ENCODE measurements at regions not wholly inside any gene's neighbourhood (a gene's known extent, or its start where the extent isn't known, plus 50 kb on each side); places are given as distances from the start of the nearest gene placed in this dataset.

DNA sequence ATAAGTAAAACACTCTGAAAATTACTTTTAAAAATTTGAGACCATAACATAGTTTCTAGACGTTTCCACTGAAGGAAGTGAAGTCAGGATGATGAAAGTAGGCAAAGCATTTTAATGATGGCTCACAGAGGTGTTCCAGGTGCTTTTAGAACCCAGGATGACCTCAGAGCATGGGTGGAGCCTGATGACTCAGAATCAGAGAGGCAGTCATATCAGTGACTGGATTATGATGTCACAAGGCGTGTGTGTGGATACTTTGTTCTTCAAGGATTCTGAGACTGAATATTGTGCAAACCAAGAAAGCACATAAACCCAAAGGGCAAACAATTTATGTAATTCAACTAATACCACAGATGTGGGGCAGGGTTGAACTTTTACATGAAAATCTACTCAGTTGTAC is 200.2 kb upstream of the FOXN2 start:
- no peak overlapping the region for H3K9ac ChIP-seq (ENCODE audit: insufficient read length)

GRCh38 chr2:48116497-48116896 is 198.0 kb upstream of the FOXN2 start:
- H3K36me3 ChIP-seq (ENCODE audit: insufficient read depth, low read length), result no peaks in the 10 kb centered on the region
- no peak for DNase-seq (ENCODE audit: low read depth, low spot score)
- H3K27ac ChIP-seq, result no peak overlapping the region
- no peak overlapping the region for H3K4me3 ChIP-seq
- no peak overlapping the region for H3K9ac ChIP-seq (ENCODE audit: insufficient read length)
- H3K9me3 ChIP-seq (ENCODE audit: low read depth, low read length), result no peaks in the 10 kb centered on the region
- TF ChIP-seq EZH2 (IDR thresholded peaks at IDR 0.05) (no peak), POLR2AphosphoS5 (IDR thresholded peaks at IDR 0.05; ENCODE audit: borderline replicate concordance, low read depth, low read length) (no peak), FOXP2 (optimal IDR thresholded peaks at IDR 0.05; ENCODE audit: control extremely low read depth, extremely low read length, insufficient read depth) (no peak)

More for the DNA sequence above, 200.2 kb upstream of the FOXN2 start:
- Histone ChIP-seq H3K27ac (no peak overlapping the region), H3K9me3 (ENCODE audit: low read depth, low read length) (no peaks in the 10 kb centered on the region), H3K36me3 (ENCODE audit: insufficient read depth, low read length) (no peaks in the 10 kb centered on the region), H3K4me3 (no peak overlapping the region)
- TF ChIP-seq FOXP2 (optimal IDR thresholded peaks at IDR 0.05; ENCODE audit: control extremely low read depth, extremely low read length, insufficient read depth) (no peak), EZH2 (IDR thresholded peaks at IDR 0.05) (no peak), POLR2AphosphoS5 (IDR thresholded peaks at IDR 0.05; ENCODE audit: borderline replicate concordance, low read depth, low read length) (no peak)
- DNase-seq (ENCODE audit: low read depth, low spot score), result no peak

DNA sequence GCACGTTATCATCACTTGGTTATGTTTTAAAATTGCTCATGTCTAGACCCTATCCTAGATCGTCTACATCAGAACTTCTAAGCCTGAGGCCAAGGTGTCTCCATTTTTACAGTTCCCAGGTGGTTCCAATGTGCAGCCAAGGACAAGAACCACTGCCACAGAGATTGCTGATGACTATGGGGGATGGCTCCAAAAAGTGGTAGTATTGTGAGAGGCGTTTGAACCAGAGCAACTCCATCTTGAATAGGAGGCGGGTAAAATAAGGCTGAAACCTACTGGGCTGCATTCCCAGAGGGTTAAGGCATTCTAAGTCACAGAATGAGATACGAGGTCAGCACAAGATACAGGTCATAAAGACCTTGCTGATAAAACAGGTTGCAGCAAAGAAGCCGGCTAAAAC is 195.6 kb upstream of the FOXN2 start:
- no peak for DNase-seq (ENCODE audit: low read depth, low spot score)
- Histone ChIP-seq H3K9ac (ENCODE audit: insufficient read length) (no peak overlapping the region), H3K36me3 (ENCODE audit: insufficient read depth, low read length) (no peaks in the 10 kb centered on the region), H3K4me3 (no peak overlapping the region), H3K27ac (no peak overlapping the region), H3K9me3 (ENCODE audit: low read depth, low read length) (no peaks in the 10 kb centered on the region)
- TF ChIP-seq POLR2AphosphoS5 (IDR thresholded peaks at IDR 0.05; ENCODE audit: borderline replicate concordance, low read depth, low read length) (no peak), EZH2 (IDR thresholded peaks at IDR 0.05) (no peak), FOXP2 (optimal IDR thresholded peaks at IDR 0.05; ENCODE audit: control extremely low read depth, extremely low read length, insufficient read depth) (no peak)

GRCh38 chr2:48120112-48120511 is 194.4 kb upstream of the FOXN2 start:
- H3K27ac ChIP-seq, result no peak overlapping the region
- H3K9me3 ChIP-seq (ENCODE audit: low read depth, low read length), result no peaks in the 10 kb centered on the region
- H3K9ac ChIP-seq (ENCODE audit: insufficient read length), result no peak overlapping the region
- no peak overlapping the region for H3K4me3 ChIP-seq
- H3K36me3 ChIP-seq (ENCODE audit: insufficient read depth, low read length), result no peaks in the 10 kb centered on the region
- no peak for DNase-seq (ENCODE audit: low read depth, low spot score)
- TF ChIP-seq EZH2 (IDR thresholded peaks at IDR 0.05) (no peak), POLR2AphosphoS5 (IDR thresholded peaks at IDR 0.05; ENCODE audit: borderline replicate concordance, low read depth, low read length) (no peak), FOXP2 (optimal IDR thresholded peaks at IDR 0.05; ENCODE audit: control extremely low read depth, extremely low read length, insufficient read depth) (no peak)

DNA sequence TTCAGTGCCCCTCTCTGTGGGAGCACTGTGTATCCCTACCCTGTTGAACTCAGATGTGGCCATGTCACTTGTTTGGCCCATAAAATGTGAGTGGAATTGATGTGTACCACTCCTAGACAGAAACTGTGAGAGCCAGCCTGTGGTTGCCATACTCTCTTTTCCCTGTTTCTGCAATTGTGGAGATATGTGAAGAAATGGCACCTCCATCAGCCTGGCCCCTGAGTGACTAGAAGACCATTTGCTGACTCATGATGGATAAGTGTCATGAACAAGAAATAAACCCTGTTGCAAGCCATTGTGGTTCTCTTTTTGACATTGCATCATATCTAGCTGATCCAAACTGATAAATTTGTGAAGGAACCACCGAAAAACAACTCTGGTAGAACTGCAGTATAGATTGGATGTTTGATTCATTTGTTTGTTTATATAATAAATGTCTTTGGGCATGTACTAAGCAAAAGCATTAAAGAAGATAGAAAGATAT is 193.7 kb upstream of the FOXN2 start:
- Histone ChIP-seq H3K9me3 (ENCODE audit: low read depth, low read length) (no peaks in the 10 kb centered on the region), H3K36me3 (ENCODE audit: insufficient read depth, low read length) (no peaks in the 10 kb centered on the region), H3K27ac (no peak overlapping the region), H3K9ac (ENCODE audit: insufficient read length) (no peak overlapping the region), H3K4me3 (no peak overlapping the region)
- TF ChIP-seq EZH2 (IDR thresholded peaks at IDR 0.05), result no peak
- TF ChIP-seq FOXP2 (optimal IDR thresholded peaks at IDR 0.05; ENCODE audit: control extremely low read depth, extremely low read length, insufficient read depth), result no peak
- no peak for TF ChIP-seq POLR2AphosphoS5 (IDR thresholded peaks at IDR 0.05; ENCODE audit: borderline replicate concordance, low read depth, low read length)
- no peak for DNase-seq (ENCODE audit: low read depth, low spot score)

DNA sequence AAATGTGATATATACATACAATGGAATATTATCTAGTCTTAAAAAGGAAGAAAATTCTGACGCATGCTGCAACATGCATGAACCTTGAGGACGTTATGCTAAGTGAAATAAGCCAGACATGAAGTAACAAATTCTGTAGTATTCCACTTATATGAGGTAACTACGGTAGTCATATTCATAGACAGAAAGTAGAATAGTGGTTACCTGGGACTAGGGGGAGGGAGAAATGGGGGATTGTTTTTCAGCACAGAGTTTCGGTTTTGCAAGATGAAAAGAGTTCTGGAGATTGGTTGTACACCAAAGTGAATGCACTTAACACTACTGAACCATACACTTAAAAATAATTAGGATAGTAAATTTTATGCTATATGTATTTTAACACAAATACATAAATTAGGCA is 192.3 kb upstream of the FOXN2 start:
- TF ChIP-seq EZH2 (IDR thresholded peaks at IDR 0.05) (no peak), FOXP2 (optimal IDR thresholded peaks at IDR 0.05; ENCODE audit: control extremely low read depth, extremely low read length, insufficient read depth) (no peak), POLR2AphosphoS5 (IDR thresholded peaks at IDR 0.05; ENCODE audit: borderline replicate concordance, low read depth, low read length) (no peak)
- H3K27ac ChIP-seq, result no peak overlapping the region
- H3K4me3 ChIP-seq, result no peak overlapping the region
- DNase-seq (ENCODE audit: low read depth, low spot score), result no peak
- H3K9me3 ChIP-seq (ENCODE audit: low read depth, low read length), result no peaks in the 10 kb centered on the region
- H3K9ac ChIP-seq (ENCODE audit: insufficient read length), result no peak overlapping the region
- no peaks in the 10 kb centered on the region for H3K36me3 ChIP-seq (ENCODE audit: insufficient read depth, low read length)

- Histone ChIP-seq H3K27ac (no peak overlapping the region), H3K9me3 (ENCODE audit: low read depth, low read length) (peaks cover 3% of the 10 kb centered on the region; the same call in 1 of the 2 replicates), H3K36me3 (ENCODE audit: insufficient read depth, low read length) (no peaks in the 10 kb centered on the region), H3K9ac (ENCODE audit: insufficient read length) (no peak overlapping the region), H3K4me3 (no peak overlapping the region)
- TF ChIP-seq EZH2 (IDR thresholded peaks at IDR 0.05) (no peak), POLR2AphosphoS5 (IDR thresholded peaks at IDR 0.05; ENCODE audit: borderline replicate concordance, low read depth, low read length) (no peak), FOXP2 (optimal IDR thresholded peaks at IDR 0.05; ENCODE audit: control extremely low read depth, extremely low read length, insufficient read depth) (no peak)
- no peak for DNase-seq (ENCODE audit: low read depth, low spot score)
These were observed 189.9 kb upstream of the FOXN2 start for GRCh38 chr2:48124592-48124991.

DNA sequence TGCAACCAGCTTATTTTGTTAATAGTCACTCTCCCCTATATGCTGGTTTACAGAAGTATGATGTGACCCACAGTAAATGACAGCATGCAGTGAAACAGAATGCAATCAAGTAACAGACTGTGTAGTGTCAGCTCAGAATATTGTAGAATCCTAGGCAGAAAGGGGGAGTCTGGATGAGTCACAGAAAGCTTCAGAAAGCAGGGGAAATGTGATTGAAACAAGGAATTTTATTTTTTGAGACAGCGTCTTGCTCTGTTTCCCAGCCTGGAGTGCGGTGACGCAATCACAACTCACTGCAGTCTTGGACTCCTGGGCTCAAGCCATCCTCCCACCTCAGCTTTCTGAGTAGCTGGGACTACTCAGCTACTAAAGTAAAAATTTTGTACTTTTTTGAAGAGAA is 188.3 kb upstream of the FOXN2 start:
- no peak overlapping the region for H3K27ac ChIP-seq
- no peak overlapping the region for H3K4me3 ChIP-seq
- DNase-seq (ENCODE audit: low read depth, low spot score), result no peak
- peaks cover 3% of the 10 kb centered on the region; the same call in 1 of the 2 replicates for H3K9me3 ChIP-seq (ENCODE audit: low read depth, low read length)
- no peaks in the 10 kb centered on the region for H3K36me3 ChIP-seq (ENCODE audit: insufficient read depth, low read length)
- H3K9ac ChIP-seq (ENCODE audit: insufficient read length), result no peak overlapping the region
- TF ChIP-seq POLR2AphosphoS5 (IDR thresholded peaks at IDR 0.05; ENCODE audit: borderline replicate concordance, low read depth, low read length) (no peak), EZH2 (IDR thresholded peaks at IDR 0.05) (no peak), FOXP2 (optimal IDR thresholded peaks at IDR 0.05; ENCODE audit: control extremely low read depth, extremely low read length, insufficient read depth) (no peak)

DNA sequence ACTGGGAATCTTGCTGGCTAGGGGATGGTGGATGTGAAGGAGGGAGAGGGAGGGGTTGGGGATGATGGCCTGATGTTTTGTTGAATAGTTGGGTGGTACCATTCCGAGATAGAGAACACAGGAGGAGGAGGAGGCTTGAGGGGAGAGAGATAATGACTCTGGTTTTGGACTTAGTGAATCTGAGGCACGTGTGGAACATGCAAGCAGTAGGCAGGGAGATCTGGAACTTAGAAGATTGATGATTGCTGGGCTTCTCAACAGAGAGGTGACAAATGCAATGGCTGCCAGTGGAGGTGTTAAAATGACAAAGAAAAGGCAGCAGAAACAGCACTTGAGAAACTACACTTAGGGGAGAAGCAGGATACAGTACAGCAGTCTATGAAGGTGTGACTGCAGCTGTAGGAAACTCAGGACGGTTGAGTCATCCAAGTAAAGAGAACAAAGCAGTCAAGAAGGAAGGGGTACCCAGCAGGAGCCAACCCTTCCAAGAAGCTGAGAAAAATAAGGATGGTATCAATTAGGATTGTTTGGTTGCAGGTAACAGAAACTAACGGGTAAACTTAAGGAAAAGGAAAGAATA is 186.8 kb upstream of the FOXN2 start:
- TF ChIP-seq POLR2AphosphoS5 (IDR thresholded peaks at IDR 0.05; ENCODE audit: borderline replicate concordance, low read depth, low read length), result no peak
- TF ChIP-seq FOXP2 (optimal IDR thresholded peaks at IDR 0.05; ENCODE audit: control extremely low read depth, extremely low read length, insufficient read depth), result no peak
- no peak for TF ChIP-seq EZH2 (IDR thresholded peaks at IDR 0.05)
- Histone ChIP-seq H3K27ac (no peak overlapping the region), H3K4me3 (no peak overlapping the region), H3K9ac (ENCODE audit: insufficient read length) (no peak overlapping the region), H3K9me3 (ENCODE audit: low read depth, low read length) (peaks cover 3% of the 10 kb centered on the region; the same call in 1 of the 2 replicates), H3K36me3 (ENCODE audit: insufficient read depth, low read length) (no peaks in the 10 kb centered on the region)
- DNase-seq (ENCODE audit: low read depth, low spot score), result no peak

Data from SK-N-MC (cell line).